ENCODE measurements at regions not wholly inside any gene's neighbourhood (a gene's known extent, or its start where the extent isn't known, plus 50 kb on each side); places are given as distances from the start of the nearest gene placed in this dataset.
"Not testable (repeated sequence)": the region's sequence is repeated elsewhere in the genome, so short reads cannot be mapped to it uniquely, and the experiment has no call there.

DNA sequence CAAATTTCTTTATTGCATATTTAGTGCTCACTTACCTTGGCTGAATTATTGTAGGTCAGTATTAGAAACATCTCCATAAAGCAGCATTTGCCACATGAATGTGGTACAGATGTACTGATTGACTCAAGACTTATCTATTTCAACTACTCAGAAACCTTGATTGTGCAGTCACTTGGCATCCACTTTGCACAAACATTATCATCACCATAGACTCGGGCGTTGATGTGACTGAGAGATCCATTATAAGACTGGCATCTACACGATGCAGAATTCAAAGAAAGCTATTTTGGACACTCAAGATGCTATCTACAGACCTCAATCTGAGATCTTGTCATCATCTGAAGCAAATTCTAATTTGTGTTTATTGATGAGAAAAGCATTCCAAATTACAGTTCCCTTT is 102.8 kb upstream of the USP25 start:
- DNase-seq: no peak

DNA sequence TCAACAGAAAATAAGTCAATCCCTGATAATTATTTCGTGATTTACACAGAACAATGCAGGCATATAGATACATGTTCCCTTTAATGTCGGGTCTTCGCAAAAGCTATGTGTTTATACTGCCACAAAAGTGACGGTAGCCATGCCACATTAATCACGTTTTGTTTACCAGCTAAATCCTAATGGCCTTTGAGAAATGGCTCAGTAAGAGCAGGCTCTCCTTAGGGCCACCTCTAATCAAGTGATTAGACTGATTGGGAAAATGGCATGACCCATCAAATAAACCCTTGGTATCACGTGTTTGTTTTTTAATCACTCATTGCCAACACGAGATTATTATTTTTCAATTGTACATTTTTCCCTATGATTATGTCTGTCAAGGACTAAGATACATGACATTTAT is 102.0 kb upstream of the USP25 start:
- DNase-seq: no peak

DNA sequence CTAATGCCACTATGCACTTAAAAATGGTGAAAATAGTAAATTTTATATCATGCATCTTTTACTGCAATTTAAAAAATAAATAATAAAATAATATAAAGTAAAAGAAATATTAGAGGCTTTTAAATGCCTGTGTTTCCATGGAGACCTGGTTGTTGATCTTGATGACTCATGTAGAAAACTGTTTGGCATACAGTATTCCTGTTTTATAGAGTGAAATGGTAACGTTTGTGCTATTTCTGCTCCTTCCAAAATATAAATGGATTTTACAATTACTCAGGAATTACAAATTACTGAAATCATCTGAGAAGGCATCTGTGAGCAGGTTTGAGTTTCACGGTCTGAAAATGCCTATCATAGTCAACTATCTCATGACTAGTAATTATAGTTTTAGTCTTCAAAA is 98.4 kb upstream of the USP25 start:
- no peak for DNase-seq

- DNase-seq: not testable (repeated sequence)
These were observed 95.2 kb upstream of the USP25 start for GRCh38 chr21:15634541-15634940.

DNA sequence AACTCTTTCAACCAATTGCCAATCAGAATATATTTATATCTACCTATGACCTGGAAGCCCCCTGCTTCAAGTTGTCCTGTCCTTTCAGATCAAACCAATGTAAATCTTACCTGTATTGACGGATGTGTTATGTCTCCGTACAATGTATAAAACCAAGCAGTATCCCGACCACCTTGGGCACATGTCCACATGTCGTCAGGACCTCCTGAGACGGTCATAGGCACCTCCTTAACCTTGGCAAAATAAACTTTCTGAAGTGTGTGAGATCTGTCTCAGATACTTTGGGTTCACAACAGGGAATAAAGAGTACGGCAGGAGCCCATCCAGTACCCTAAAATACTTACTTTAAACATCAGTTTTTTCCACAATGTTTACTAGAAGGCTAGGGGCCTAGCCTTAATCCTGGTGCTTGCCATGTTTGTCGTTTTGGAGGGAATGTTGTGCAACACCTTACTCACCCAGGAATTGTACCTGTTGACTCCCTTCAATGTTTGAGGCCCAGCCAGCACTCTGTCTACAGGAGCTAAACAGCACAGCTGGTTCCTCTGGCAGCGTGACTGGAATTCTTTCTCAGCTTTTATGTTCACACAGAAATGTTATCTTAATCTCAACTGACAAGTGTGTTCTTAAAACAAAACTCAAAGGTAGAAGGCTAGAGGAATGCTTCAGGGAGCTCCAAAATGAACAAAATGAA is 90.8 kb upstream of the USP25 start:
- DNase-seq: no peak

GRCh38 chr21:15640113-15640512 is 89.7 kb upstream of the USP25 start:
- DNase-seq: not testable (repeated sequence)

- no peak for DNase-seq
These were observed 85.3 kb upstream of the USP25 start for GRCh38 chr21:15644489-15644888.

GRCh38 chr21:15645830-15646229 is 84.0 kb upstream of the USP25 start:
- no peak for DNase-seq

GRCh38 chr21:15650735-15651134 is 79.0 kb upstream of the USP25 start:
- no peak for DNase-seq

- DNase-seq: no peak
These were observed 78.6 kb upstream of the USP25 start for GRCh38 chr21:15651172-15651571.

GRCh38 chr21:15653710-15654109 is 76.1 kb upstream of the USP25 start:
- DNase-seq: no peak

DNA sequence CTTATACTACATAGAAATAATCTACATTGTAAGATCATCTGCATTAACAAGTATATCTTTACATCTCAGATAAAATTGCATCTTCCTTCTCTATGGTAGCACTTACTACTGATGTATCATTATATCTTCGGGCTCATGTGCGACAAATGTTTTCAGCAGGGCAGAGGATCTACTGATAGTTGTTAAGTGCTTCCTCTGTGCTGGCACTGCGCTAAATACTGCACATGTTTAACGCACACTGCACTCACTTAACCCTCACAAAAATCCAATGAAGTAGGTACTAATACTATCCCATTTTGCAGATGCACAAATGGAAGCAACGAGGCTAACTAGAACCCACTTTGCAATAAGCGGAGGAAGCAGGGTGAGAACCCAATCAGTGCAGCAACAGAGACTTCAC is 75.6 kb upstream of the USP25 start:
- no peak for DNase-seq

DNA sequence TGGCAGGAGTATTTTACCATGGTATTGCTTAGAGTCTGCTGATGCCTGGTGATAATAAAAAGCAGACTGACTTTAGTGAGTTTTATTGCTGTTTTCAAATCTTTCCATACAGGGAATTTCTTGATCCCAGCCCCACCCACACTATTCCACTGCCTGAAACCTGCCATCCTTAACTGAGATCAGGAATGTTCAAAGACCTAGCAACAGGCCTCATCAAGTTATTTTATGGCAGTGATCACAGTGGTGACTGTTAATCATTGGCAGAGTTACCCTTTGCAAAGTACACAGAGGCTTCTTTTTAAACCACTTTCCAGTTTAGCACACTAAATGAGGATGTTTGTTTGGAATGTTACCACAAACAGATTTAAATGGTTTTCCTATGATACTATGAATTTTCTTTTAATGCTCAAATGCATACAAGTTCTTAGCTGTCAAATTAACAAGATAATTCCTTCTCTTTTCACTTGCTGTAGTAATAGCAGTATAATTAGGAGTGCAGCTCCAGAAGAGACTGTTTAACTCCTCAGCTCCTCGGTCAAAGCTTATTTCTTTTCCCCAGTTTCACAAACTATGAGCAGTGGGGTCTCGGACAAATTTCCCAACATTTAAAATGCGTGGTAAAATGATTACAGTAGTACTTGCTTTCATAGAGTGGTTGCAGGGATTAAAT is 69.9 kb upstream of the USP25 start:
- DNase-seq: no peak

DNA sequence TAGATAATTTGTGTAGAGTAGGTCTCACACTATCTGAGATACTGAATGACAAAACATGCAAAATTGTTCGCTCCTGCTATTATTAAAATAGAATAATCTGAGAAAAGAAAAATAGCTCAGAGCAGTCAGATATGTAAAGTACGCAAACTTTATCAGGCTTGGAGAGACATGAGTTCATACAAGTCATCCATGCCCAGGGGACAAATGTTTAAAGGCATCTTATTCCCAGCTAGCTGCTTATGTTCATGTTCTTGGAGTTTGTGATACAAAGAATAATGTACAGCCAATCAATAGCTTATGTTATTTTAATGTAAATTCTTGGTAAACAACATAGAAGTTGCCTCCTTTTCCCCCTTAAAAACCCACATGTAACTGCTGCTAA is 69.4 kb upstream of the USP25 start:
- no peak for DNase-seq

- no peak for DNase-seq
These were observed 62.8 kb upstream of the USP25 start for GRCh38 chr21:15667010-15667409.

DNA sequence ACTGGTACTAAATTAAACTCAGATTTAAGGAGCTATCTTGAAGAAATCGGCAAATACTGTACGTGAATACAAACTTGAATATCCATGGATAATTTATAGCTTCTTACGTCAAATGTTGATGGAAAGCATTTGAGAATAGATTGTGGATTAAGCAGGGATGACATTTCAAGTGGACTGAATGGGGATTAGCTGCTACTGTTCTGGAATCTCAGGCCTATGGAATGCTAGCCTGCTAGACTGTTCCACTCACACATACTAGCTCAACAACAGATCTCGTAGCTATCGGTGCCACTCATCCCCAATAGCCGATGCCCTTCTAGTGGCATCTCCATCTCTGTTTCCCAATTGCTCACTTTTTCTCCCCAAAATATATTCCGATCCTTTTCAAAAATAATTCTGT is 62.0 kb upstream of the USP25 start:
- DNase-seq: no peak

DNA sequence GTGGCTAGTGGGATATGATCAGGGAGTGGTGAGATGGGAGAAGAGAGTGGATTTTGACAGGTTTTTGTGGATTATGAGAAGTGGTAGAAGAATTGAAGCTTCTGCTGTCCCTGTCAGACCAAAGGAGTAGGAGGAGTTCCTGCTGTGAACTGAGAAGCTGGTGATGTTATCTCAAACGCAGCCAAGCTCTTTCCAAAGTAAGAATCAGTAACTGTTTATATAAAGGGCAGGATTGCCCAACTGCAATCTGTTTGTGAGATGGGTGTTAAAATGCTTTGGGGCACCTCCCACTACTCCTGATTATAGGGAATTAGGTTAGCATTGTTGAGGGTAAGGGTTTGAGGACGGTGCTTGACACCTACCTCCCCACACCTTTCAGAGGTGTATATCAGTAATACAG is 60.5 kb upstream of the USP25 start:
- no peak for DNase-seq

- no peak for DNase-seq
These were observed 58.6 kb upstream of the USP25 start for GRCh38 chr21:15671188-15671587.

DNA sequence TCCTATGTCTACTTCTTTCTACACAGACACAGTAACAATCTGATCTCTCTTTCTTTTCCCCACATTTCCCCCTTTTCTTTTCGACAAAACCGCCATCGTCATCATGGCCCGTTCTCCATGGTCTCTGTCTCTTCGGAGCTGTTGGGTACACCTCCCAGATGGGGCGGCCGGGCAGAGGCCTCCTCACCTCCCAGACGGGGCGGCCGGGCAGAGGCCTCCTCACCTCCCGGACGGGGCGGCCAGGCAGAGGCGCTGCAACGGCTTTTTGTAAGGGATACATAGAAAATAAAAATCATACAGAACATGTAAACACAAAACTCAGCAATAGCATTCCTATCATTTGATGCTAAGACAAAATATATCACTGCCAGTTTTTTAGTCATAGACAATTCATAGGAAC is 57.2 kb upstream of the USP25 start:
- DNase-seq: not testable (repeated sequence)

GRCh38 chr21:15676935-15677334 is 52.8 kb upstream of the USP25 start:
- no peak for DNase-seq

DNA sequence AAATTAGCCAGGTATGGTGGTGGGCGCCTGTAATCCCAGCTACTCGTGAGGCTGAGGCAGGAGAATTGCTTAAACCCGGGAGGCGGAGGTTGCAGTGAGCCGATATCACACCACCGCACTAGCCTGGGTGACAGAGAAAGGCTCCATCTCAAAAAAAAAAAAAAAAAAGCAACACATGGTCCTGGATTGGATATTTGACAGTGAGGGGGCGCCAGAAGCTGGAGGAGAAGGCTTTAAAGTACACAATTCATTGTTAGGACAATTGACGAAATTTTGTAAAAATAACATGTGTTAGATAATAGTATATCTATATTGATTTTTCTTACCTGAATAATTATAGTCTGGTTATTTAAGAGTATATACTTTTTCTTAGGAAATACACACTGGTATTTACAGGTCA is 50.2 kb upstream of the USP25 start:
- DNase-seq: no peak
